ENCODE measurements at regions not wholly inside any gene's neighbourhood (a gene's known extent, or its start where the extent isn't known, plus 50 kb on each side); places are given as distances from the start of the nearest gene placed in this dataset.
"Not testable (repeated sequence)": the region's sequence is repeated elsewhere in the genome, so short reads cannot be mapped to it uniquely, and the experiment has no call there.

DNA sequence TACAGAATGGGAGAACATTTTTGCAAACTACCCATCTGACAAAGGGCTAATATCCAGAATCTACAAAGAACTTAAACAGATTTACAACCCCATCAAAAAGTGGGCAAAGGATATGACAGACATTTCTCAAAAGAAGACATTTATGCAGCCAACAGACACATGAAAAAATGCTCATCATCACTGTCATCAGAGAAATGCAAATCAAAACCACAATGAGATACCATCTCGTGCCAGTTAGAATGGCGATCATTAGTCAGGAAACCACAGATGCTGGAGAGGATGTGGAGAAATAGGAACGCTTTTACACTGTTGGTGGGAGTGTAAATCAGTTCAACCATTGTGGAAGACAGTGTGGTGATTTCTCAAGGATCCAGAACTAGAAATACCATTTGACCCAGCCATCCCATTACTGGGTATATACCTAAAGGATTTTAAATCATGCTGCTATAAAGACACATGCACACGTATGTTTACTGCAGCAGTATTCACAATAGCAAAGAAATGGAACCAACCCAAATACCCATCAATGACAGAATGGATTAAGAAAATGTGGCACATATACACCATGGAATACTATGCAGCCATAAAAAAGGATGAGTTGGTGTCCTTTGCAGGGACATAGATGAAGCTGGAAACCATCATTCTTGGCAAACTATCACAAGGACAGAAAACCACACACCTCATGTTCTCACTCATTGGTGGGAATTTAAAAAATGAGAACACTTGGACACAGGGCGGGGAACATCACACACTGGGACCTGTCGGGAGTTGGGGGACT is 317.7 kb upstream of the THBS1 start:
- not testable (repeated sequence) for FAIRE-seq

GRCh38 chr15:39265261-39265660 is 315.6 kb upstream of the THBS1 start:
- FAIRE-seq = no peak

DNA sequence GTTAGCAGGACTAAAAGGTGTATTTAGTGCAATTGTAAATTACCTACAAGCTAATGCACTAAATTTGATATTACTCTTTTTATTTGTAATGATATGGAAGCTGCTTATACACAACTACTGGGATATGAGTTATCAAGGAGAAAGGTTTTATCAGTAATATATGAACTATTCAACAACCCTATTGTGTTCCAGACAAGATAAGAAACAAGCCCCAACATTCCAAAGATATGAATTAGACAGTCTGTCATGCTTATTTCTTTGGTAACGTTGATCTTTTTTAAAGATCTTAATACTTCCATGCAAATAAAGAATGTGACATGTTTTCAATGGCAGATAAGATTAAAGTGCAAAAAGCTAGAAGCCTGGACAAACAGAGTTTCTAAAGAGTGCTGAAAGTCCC is 314.0 kb upstream of the THBS1 start:
- FAIRE-seq = no peak

- no peak for FAIRE-seq
Measured at GRCh38 chr15:39267685-39268084, 313.2 kb upstream of the THBS1 start.

GRCh38 chr15:39269352-39269751 is 311.5 kb upstream of the THBS1 start:
- FAIRE-seq = no peak

DNA sequence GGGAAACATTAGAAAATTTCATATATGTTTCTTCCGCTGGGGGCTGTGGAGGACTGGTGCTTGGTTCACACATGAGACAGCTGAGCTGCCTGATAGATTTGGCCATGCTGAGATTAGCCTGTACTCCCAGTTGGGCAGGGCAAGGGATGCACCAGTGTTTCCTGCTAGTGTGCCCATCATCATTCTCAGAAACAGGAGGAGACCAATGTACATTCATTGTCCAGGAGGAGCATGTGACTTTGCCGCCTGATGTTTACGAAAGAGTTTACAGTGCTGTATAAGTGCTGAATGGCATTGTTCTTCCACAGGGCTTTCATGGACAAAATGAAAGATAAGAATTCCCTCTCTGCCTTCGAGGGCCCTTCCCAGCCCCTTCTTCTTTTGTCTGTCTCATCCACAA is 311.1 kb upstream of the THBS1 start:
- no peak for FAIRE-seq

DNA sequence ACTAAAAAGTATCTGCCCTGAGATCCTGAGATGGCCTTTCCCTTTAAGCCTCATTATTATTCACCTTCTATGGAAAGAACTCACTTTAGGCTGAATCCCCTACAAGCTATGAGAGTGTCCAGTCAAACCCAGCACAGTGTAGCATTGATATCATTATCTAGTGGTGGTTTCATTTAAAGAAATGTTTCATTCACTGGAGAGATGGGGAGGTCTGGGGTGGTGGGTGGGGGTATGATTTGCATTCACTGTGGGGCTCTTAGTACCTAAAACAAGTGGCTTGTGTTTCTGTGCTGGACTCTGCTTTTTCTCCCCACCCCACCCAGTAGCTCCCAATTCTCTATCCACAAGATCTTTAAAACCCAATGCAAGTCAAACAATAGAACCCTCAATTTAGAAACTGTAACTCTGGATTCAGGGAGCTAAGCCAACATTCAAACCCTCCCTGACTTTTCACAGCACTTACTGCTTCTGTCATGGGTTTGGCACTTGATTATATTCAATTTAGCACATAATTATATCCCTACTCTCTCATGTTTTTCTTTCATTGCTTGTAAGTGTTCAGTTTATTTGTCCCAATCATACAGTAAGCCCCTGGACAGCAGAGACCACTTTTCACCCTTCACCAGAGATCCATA is 310.5 kb upstream of the THBS1 start:
- FAIRE-seq = no peak

GRCh38 chr15:39270934-39271333 is 309.9 kb upstream of the THBS1 start:
- FAIRE-seq = no peak

DNA sequence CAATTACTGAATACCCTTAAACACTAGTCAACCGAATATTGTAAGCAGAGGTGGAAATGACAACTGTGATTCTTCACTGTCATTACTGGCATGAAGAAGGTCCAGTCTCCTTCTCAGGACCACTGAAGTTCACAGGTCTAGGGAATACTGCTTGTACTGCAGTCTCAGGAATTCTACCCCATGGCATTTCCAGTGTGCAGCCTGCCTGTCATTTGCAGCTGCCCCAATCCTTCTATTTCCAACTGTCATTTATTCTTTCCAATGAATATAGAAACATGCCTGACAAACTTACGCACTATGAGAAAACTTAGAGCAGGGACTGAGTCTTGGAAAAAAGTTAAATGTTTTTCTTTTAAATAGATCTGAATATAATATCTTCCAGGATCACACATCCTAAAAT is 308.0 kb upstream of the THBS1 start:
- FAIRE-seq = no peak

GRCh38 chr15:39273717-39274411 is 307.0 kb upstream of the THBS1 start:
- FAIRE-seq = no peak

- FAIRE-seq = no peak
Measured at GRCh38 chr15:39275066-39275465, 305.8 kb upstream of the THBS1 start.

GRCh38 chr15:39279311-39279710 is 301.6 kb upstream of the THBS1 start:
- FAIRE-seq = no peak

- no peak for FAIRE-seq
Measured at GRCh38 chr15:39281094-39281493, 299.8 kb upstream of the THBS1 start.

GRCh38 chr15:39282663-39283208 is 298.1 kb upstream of the THBS1 start:
- no peak for FAIRE-seq

DNA sequence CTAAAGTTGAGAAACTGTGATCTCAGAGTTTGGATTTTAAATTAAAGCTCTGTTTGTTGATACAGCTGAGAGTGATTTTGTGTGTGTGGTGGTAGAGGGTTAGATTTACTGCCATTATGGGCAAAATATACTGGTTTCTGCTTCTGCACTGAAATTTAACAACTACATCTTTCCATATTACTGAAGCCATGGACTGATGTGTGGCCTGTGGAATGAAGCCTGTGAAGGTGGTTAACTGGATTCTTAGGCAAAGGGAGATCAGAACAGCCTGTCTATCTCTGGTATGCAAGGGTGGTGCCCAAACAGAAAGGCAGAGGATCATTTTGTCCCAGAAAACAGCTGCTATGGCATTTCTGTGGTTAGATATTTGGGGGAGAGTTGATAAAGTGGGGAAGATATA is 297.3 kb upstream of the THBS1 start:
- FAIRE-seq = no peak

DNA sequence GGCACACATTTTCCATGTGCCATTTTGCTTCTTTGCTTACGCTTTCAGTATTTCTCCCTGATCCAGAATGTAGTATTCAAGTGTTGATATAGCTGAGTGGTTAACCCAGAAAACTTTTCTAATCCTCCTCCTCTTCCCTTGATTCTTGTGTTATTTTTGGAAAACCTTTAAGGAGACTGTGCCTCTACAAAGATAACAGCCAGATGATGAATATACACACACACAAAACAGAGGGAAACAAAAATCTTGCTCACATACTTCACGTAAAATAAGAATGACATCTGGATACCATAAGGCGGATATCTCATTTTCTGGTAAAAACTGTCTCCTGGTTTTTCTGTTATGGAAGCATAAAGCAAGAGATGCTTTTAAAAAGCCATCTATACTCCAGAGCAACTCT is 295.8 kb upstream of the THBS1 start:
- no peak for FAIRE-seq

GRCh38 chr15:39285663-39286062 is 295.2 kb upstream of the THBS1 start:
- FAIRE-seq = no peak

- FAIRE-seq = no peak
Measured at GRCh38 chr15:39286706-39287105, 294.2 kb upstream of the THBS1 start.

DNA sequence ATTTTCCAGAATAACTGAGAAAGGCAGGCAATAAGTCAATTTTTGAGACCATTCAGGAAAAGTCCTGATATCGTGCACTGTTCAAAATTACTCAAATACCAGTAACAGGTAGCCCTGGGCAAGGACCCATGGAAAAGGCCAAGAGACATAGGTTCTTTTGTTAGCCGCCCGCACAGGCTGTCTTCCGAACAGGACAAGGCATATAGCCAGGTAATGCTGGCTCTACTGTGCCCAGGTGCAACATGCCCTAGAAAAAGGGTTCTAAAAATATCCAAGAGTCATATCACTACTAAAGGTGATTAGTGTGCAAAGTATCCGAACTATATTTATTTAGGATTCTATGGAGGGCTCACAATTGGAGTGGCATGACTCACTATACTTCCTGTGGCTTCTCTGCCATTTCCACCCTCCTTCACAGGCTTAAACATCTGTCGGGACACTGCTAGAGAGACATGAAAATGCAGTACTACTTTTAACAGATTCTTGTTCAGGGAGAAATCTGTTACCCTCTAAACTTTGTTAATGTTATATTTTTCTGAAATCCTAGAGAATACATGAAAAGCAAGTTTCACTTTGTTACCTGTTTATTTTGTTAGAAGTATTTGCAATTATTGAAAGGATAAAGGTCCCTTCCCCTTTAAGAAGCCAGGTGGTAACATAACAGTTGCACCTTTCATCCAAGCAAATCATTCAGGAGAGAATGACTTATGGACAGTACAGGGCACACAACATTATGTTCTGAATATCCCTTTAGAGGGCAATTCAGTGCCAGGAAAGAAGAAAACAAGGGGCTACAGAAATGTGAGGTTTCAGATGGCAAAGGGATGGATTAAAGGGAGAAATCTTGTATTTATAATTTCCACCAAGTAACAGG is 293.3 kb upstream of the THBS1 start:
- no peak for FAIRE-seq

GRCh38 chr15:39290711-39291435 is 290.0 kb upstream of the THBS1 start:
- no peak for FAIRE-seq

- FAIRE-seq = no peak
Measured at GRCh38 chr15:39291690-39292089, 289.2 kb upstream of the THBS1 start.

DNA sequence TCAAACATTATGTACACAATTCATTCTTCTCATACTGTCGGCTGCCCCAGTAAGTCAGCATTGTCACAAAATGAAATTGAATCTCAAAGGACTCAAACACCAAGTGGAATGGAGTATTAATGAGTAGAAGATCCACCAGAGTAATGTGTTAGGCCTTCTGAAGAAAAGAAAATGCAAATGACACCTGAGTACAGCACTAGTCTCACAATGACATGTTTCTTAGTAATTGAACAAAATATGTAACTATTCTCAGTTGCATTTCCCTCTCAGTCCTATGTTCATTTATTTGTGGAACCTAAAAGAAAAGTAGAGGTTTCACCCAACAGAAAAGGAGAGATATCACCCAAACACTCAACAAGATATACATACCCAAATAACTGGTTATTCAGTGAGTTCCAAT is 283.9 kb upstream of the THBS1 start:
- no peak for FAIRE-seq

Data from G401.6 (cell line).